C4-2B (cell line): ENCODE measurements at regions not wholly inside any gene's neighbourhood (a gene's known extent, or its start where the extent isn't known, plus 50 kb on each side); places are given as distances from the start of the nearest gene placed in this dataset.

ENCODE experiments used
- ZFX ChIP-seq: fragments of 450-650 bp; IDR thresholded peaks from 2 replicates; pipeline ENCODE4 v1.6.1; 2017
- TF ChIP-seq, protein P1 (sequence below): fragments of 450-650 bp; conservative IDR thresholded peaks from 2 replicates; pipeline ENCODE4 v1.5.1; 2017; ENCODE audit warnings: mild to moderate bottlenecking

DNA sequence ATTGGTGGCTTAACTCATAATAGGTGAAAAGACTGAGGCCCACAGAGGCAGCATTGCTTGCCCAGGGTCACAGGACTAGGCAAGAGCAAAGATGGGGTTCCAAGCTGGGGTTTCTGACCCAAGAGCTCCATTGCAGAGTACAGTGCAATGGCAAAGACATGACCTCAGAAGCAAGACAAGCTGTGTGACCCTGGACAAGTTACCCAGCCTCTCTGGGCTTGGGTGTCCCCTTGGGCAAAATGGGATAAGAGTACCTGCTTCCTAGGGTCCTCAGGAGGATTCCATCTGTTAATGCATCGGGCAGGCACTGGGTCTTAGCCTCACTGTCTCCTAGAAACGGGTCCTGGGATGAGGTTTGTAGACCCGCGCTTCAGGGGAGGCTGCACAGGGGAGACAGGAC is 111.6 kb upstream of the NCOR2 start:
- TF ChIP-seq, protein P1, sequence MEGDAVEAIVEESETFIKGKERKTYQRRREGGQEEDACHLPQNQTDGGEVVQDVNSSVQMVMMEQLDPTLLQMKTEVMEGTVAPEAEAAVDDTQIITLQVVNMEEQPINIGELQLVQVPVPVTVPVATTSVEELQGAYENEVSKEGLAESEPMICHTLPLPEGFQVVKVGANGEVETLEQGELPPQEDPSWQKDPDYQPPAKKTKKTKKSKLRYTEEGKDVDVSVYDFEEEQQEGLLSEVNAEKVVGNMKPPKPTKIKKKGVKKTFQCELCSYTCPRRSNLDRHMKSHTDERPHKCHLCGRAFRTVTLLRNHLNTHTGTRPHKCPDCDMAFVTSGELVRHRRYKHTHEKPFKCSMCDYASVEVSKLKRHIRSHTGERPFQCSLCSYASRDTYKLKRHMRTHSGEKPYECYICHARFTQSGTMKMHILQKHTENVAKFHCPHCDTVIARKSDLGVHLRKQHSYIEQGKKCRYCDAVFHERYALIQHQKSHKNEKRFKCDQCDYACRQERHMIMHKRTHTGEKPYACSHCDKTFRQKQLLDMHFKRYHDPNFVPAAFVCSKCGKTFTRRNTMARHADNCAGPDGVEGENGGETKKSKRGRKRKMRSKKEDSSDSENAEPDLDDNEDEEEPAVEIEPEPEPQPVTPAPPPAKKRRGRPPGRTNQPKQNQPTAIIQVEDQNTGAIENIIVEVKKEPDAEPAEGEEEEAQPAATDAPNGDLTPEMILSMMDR: no peak
- no peak for TF ChIP-seq ZFX
